IPS-18c (cell line): ENCODE measurements at regions not wholly inside any gene's neighbourhood (a gene's known extent, or its start where the extent isn't known, plus 50 kb on each side); places are given as distances from the start of the nearest gene placed in this dataset.

Source experiments
- H3K4me3 ChIP-seq: 2 replicates; pipeline ENCODE4 v1.7.0; 2013; ENCODE audit warnings: low read depth, mild to moderate bottlenecking, low read length, moderate library complexity; ENCODE audit not compliant: insufficient read depth
- H3K9me3 ChIP-seq: one replicate; pipeline ENCODE4 v1.6.1; 2013; ENCODE audit warnings: mild to moderate bottlenecking, low read length, moderate library complexity; ENCODE audit not compliant: control insufficient read depth, insufficient read depth

GRCh38 chr1:36663772-36664430 lies 181.2 kb upstream of the CSF3R start:
- Histone ChIP-seq H3K4me3 (no peak overlapping the region), H3K9me3 (no peaks in the 10 kb centered on the region)

GRCh38 chr1:36658838-36659237 lies 176.1 kb upstream of the CSF3R start:
- H3K4me3 ChIP-seq: no peak overlapping the region
- H3K9me3 ChIP-seq: no peaks in the 10 kb centered on the region

GRCh38 chr1:36657826-36658225 lies 175.1 kb upstream of the CSF3R start:
- Histone ChIP-seq H3K9me3 (no peaks in the 10 kb centered on the region), H3K4me3 (no peak overlapping the region)

GRCh38 chr1:36656838-36657237 lies 174.1 kb upstream of the CSF3R start:
- no peak overlapping the region for H3K4me3 ChIP-seq
- no peaks in the 10 kb centered on the region for H3K9me3 ChIP-seq

- no peak overlapping the region for H3K4me3 ChIP-seq
- no peaks in the 10 kb centered on the region for H3K9me3 ChIP-seq
Measured at GRCh38 chr1:36656271-36656670, 173.6 kb upstream of the CSF3R start.

GRCh38 chr1:36654586-36654985 lies 171.9 kb upstream of the CSF3R start:
- Histone ChIP-seq H3K9me3 (no peaks in the 10 kb centered on the region), H3K4me3 (no peak overlapping the region)

- no peak overlapping the region for H3K4me3 ChIP-seq
- H3K9me3 ChIP-seq: no peaks in the 10 kb centered on the region
Measured at GRCh38 chr1:36653850-36654249, 171.1 kb upstream of the CSF3R start.

- no peaks in the 10 kb centered on the region for H3K9me3 ChIP-seq
- no peak overlapping the region for H3K4me3 ChIP-seq
Measured at GRCh38 chr1:36652586-36652985, 169.9 kb upstream of the CSF3R start.

- Histone ChIP-seq H3K4me3 (no peak overlapping the region), H3K9me3 (no peaks in the 10 kb centered on the region)
Measured at GRCh38 chr1:36652011-36652410, 169.3 kb upstream of the CSF3R start.

GRCh38 chr1:36651176-36651910 lies 168.6 kb upstream of the CSF3R start:
- no peaks in the 10 kb centered on the region for H3K9me3 ChIP-seq

GRCh38 chr1:36650200-36651065 lies 167.7 kb upstream of the CSF3R start:
- Histone ChIP-seq H3K4me3 (no peak overlapping the region), H3K9me3 (no peaks in the 10 kb centered on the region)

More at GRCh38 chr1:36651176-36651910, 168.6 kb upstream of the CSF3R start:
- no peak overlapping the region for H3K4me3 ChIP-seq

- Histone ChIP-seq H3K4me3 (no peak overlapping the region), H3K9me3 (no peaks in the 10 kb centered on the region)
Measured at GRCh38 chr1:36645867-36646266, 163.2 kb upstream of the CSF3R start.

GRCh38 chr1:36644556-36644955 lies 161.8 kb upstream of the CSF3R start:
- Histone ChIP-seq H3K9me3 (no peaks in the 10 kb centered on the region), H3K4me3 (no peak overlapping the region)

GRCh38 chr1:36643371-36644270 lies 160.9 kb upstream of the CSF3R start:
- Histone ChIP-seq H3K9me3 (no peaks in the 10 kb centered on the region), H3K4me3 (no peak overlapping the region)

GRCh38 chr1:36642802-36643201 lies 160.1 kb upstream of the CSF3R start:
- Histone ChIP-seq H3K9me3 (no peaks in the 10 kb centered on the region), H3K4me3 (no peak overlapping the region)

- H3K9me3 ChIP-seq: no peaks in the 10 kb centered on the region
- H3K4me3 ChIP-seq: no peak overlapping the region
Measured at GRCh38 chr1:36641776-36642175, 159.1 kb upstream of the CSF3R start.

- H3K4me3 ChIP-seq: no peak overlapping the region
Measured at GRCh38 chr1:36639461-36639860, 156.7 kb upstream of the CSF3R start.

More at GRCh38 chr1:36639461-36639860, 156.7 kb upstream of the CSF3R start:
- H3K9me3 ChIP-seq: no peaks in the 10 kb centered on the region
